Loucy (cell line): ENCODE measurements at regions not wholly inside any gene's neighbourhood (a gene's known extent, or its start where the extent isn't known, plus 50 kb on each side); places are given as distances from the start of the nearest gene placed in this dataset.

Source experiments
- H2AFZ ChIP-seq: fragments of 200-600 bp; sonication (generic); 2 replicates; pipeline ENCODE4 v1.6.0; 2016; ENCODE audit warnings: antibody characterized with exemption, mild to moderate bottlenecking, low read length, moderate library complexity
- H3F3A ChIP-seq: fragments of 200-600 bp; 2 replicates; pipeline ENCODE4 v1.6.0; 2016; ENCODE audit warnings: antibody characterized with exemption, low read depth, mild to moderate bottlenecking
- H3K27me3 ChIP-seq: fragments of 200-600 bp; sonication (generic); 2 replicates; pipeline ENCODE4 v1.6.1; 2014; ENCODE audit warnings: low read length, mild to moderate bottlenecking; ENCODE audit not compliant: insufficient read depth, poor library complexity, severe bottlenecking
- H3K36me3 ChIP-seq: fragments of 200-600 bp; sonication (generic); 2 replicates; pipeline ENCODE4 v1.6.1; 2016; ENCODE audit warnings: low read length; ENCODE audit not compliant: insufficient read depth
- H3K4me1 ChIP-seq: fragments of 200-600 bp; sonication (generic); 2 replicates; pipeline ENCODE4 v1.5.1; 2014; ENCODE audit warnings: low read length, mild to moderate bottlenecking; ENCODE audit not compliant: insufficient read depth, poor library complexity, severe bottlenecking
- H3K4me2 ChIP-seq: fragments of 200-600 bp; sonication (generic); 2 replicates; pipeline ENCODE4 v1.6.0; 2014; ENCODE audit warnings: antibody characterized with exemption, low read length, low read depth, mild to moderate bottlenecking; ENCODE audit not compliant: poor library complexity, severe bottlenecking
- H3K4me3 ChIP-seq: fragments of 200-600 bp; sonication (generic); 2 replicates; pipeline ENCODE4 v1.5.1; 2014; ENCODE audit warnings: low read length, mild to moderate bottlenecking, mixed read lengths; ENCODE audit not compliant: poor library complexity, severe bottlenecking
- H3K79me2 ChIP-seq: fragments of 200-600 bp; sonication (generic); 2 replicates; pipeline ENCODE4 v1.6.1; 2014; ENCODE audit warnings: low read length; ENCODE audit not compliant: insufficient read depth
- H3K9ac ChIP-seq: fragments of 200-600 bp; sonication (generic); 2 replicates; pipeline ENCODE4 v1.6.0; 2014; ENCODE audit warnings: mild to moderate bottlenecking, low read depth, low read length, moderate library complexity; ENCODE audit not compliant: poor library complexity, severe bottlenecking
- H3K9me2 ChIP-seq: fragments of 200-600 bp; sonication (generic); replicated peaks from 2 replicates; pipeline ENCODE4 v1.6.1; 2016; ENCODE audit warnings: low read depth, low read length, mixed read lengths
- H3K9me3 ChIP-seq: fragments of 200-600 bp; sonication (generic); 2 replicates; pipeline ENCODE4 v1.6.1; 2014; ENCODE audit warnings: mild to moderate bottlenecking, antibody characterized with exemption, low read length, low read depth; ENCODE audit not compliant: insufficient read depth
- H4K20me1 ChIP-seq: fragments of 200-600 bp; sonication (generic); 2 replicates; pipeline ENCODE4 v1.6.0; 2014; ENCODE audit warnings: antibody characterized with exemption, low read length, mild to moderate bottlenecking; ENCODE audit not compliant: insufficient read depth, poor library complexity, severe bottlenecking
- CTCF ChIP-seq: fragments of 200-600 bp; sonication (generic); conservative IDR thresholded peaks from 2 replicates; pipeline ENCODE4 v1.5.1; 2014; ENCODE audit warnings: mild to moderate bottlenecking, antibody characterized with exemption, low read length
- EZH2phosphoT487 ChIP-seq: fragments of 200-600 bp; IDR thresholded peaks from 2 replicates; pipeline ENCODE4 v1.6.1; 2018; ENCODE audit warnings: antibody characterized with exemption, mild to moderate bottlenecking, moderate library complexity, borderline replicate concordance

DNA sequence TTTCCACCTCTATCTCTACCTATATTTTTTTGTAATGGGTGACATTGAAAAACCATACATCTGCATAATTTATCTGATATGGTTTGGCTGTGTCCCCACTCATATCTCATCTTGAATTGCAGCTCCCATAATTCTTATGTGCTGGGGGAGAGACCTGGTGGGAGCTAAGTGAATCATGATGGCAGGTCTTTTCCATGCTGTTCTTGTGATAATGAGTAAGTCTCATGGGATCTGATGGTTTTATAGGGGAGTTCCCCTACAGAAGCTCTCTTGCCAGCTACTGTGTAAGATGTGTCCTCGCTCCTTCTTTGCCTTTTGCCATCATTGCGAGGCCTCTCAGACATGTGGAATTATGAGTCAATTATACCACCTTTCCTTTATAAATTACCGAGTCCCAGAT is 551.0 kb upstream of the ANO5 start:
- Histone ChIP-seq H3K27me3 (no peaks in the 10 kb centered on the region), H3K9ac (no peak overlapping the region), H3K9me3 (no peaks in the 10 kb centered on the region), H3K4me1 (no peaks in the 10 kb centered on the region), H3K4me2 (no peak overlapping the region), H3K9me2 (no peaks in the 10 kb centered on the region), H3F3A (no peaks in the 10 kb centered on the region), H2AFZ (no peak overlapping the region), H4K20me1 (no peaks in the 10 kb centered on the region), H3K79me2 (no peaks in the 10 kb centered on the region), H3K36me3 (no peaks in the 10 kb centered on the region), H3K4me3 (no peak overlapping the region)
- TF ChIP-seq CTCF: no peak
- TF ChIP-seq EZH2phosphoT487: no peak

DNA sequence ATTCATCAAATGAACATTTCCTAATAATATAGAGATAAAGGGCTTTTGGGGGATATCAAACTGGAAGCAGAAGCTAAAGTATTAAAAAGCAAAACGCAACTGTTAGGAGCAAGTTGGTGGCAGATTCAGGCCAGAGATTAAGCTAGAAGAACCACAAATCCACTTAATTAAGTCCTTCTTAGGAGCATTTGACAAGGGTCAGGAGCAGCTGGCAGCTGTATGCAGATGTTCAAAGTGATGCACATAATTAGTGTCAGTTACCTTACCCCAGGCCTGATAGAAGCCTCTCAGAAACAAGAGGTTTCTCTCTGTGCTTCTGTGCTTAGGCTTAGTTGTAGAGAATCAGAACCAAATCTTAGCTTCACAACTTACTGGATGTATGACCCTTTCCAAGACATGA is 546.5 kb upstream of the ANO5 start:
- Histone ChIP-seq H3K9me2 (no peaks in the 10 kb centered on the region), H2AFZ (no peak overlapping the region)
- no peak for TF ChIP-seq EZH2phosphoT487
- no peak for TF ChIP-seq CTCF

DNA sequence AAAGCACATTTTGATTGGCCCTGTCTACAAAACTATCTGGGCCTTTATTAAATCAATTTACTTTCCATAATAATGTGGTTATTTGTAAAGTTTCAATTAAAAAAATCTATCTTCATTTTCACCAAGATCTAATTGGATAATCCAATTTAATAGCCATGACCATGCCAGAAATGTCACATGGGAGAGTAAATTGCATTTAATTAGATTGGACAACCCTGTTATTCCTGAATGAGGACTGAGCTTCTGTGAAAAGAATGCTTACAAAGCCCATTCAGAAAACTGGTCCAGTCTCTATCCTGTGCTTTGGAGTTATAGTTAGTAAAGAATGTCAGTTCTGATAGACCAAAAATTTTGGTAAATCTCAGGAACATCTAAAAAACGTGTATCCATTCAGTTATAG is 541.9 kb upstream of the ANO5 start:
- H3K4me1 ChIP-seq: no peaks in the 10 kb centered on the region

More for the DNA sequence above, 546.5 kb upstream of the ANO5 start:
- Histone ChIP-seq H3K79me2 (no peaks in the 10 kb centered on the region), H3K4me3 (no peak overlapping the region), H3K9me3 (no peaks in the 10 kb centered on the region), H3F3A (no peaks in the 10 kb centered on the region), H3K4me1 (no peaks in the 10 kb centered on the region), H3K9ac (no peak overlapping the region), H4K20me1 (no peaks in the 10 kb centered on the region), H3K36me3 (no peaks in the 10 kb centered on the region), H3K27me3 (no peaks in the 10 kb centered on the region), H3K4me2 (no peak overlapping the region)

More for the DNA sequence above, 541.9 kb upstream of the ANO5 start:
- H3K27me3 ChIP-seq: no peaks in the 10 kb centered on the region
- H3K4me3 ChIP-seq: no peak overlapping the region
- no peaks in the 10 kb centered on the region for H3K9me2 ChIP-seq
- no peaks in the 10 kb centered on the region for H4K20me1 ChIP-seq
- no peaks in the 10 kb centered on the region for H3F3A ChIP-seq
- TF ChIP-seq EZH2phosphoT487 (no peak), CTCF (no peak)
- H2AFZ ChIP-seq: no peak overlapping the region
- H3K9ac ChIP-seq: no peak overlapping the region
- H3K79me2 ChIP-seq: no peaks in the 10 kb centered on the region
- no peaks in the 10 kb centered on the region for H3K9me3 ChIP-seq
- H3K4me2 ChIP-seq: no peak overlapping the region
- H3K36me3 ChIP-seq: no peaks in the 10 kb centered on the region
